ENCODE measurements at regions not wholly inside any gene's neighbourhood (a gene's known extent, or its start where the extent isn't known, plus 50 kb on each side); places are given as distances from the start of the nearest gene placed in this dataset.
A peak's percentile ranks its signal among the peaks of the same experiment; 100 is the strongest.

GRCh38 chr2:13006829-13007717, 290.3 kb downstream of the TRIB2 start:
- H3K23me2 ChIP-seq (ENCODE audit: low read depth, low read length), result no peaks in the 10 kb centered on the region
- H2BK5ac ChIP-seq (ENCODE audit: low read depth, low read length), result no peak overlapping the region
- H2BK20ac ChIP-seq (ENCODE audit: low read length), result no peak overlapping the region
- H4K5ac ChIP-seq (ENCODE audit: insufficient read length, low read depth, low read length), result no peak overlapping the region
- no peak overlapping the region for H2BK15ac ChIP-seq (ENCODE audit: low read length)
- H3K4me2 ChIP-seq (ENCODE audit: insufficient read depth in 1 of 2, low read depth in 2 of 2, low read length in 2 of 2), result no peak overlapping the region
- H3K23ac ChIP-seq (ENCODE audit: insufficient read length), result no peak overlapping the region
- DNase-seq (ENCODE audit: low read depth in 1 of 2, low spot score in 2 of 2), result peak; percentile 29 to 81
- H3K79me2 ChIP-seq (ENCODE audit: control insufficient read depth in 1 of 2, insufficient read depth in 2 of 2, low read length in 2 of 2), result no peaks in the 10 kb centered on the region
- H3K9ac ChIP-seq (replicated peaks in 1 of 4; ENCODE audit: extremely low read depth in 1 of 4, low read depth in 3 of 4, low read length in 3 of 4), result no peak overlapping the region
- ChIA-PET POLR2A (ENCODE audit: partially characterized antibody) (no interaction called here), CTCF (ENCODE audit: partially characterized antibody) (interaction anchor here (0.7 to 2.2 kb wide), 81 partner anchors 8 to 1229 kb away, joined by 3 to 22 read pairs (median 4); partner anchors contain the start of gene TRIB2)
- H3K56ac ChIP-seq (replicated peaks; ENCODE audit: insufficient read length, low read depth, low read length), result no peak overlapping the region
- H2AFZ ChIP-seq (ENCODE audit: low read length), result peak overlapping the region; percentile 68; the same call in 1 of the 2 replicates
- H3K4ac ChIP-seq (replicated peaks; ENCODE audit: insufficient read length, low read depth, low read length), result no peak overlapping the region
- no peak overlapping the region for H3K27ac ChIP-seq (ENCODE audit: low read depth, low read length)
- TF ChIP-seq TEAD4 (IDR thresholded peaks at IDR 0.05; ENCODE audit: low read depth, low read length), result no peak
- TF ChIP-seq, protein P1, sequence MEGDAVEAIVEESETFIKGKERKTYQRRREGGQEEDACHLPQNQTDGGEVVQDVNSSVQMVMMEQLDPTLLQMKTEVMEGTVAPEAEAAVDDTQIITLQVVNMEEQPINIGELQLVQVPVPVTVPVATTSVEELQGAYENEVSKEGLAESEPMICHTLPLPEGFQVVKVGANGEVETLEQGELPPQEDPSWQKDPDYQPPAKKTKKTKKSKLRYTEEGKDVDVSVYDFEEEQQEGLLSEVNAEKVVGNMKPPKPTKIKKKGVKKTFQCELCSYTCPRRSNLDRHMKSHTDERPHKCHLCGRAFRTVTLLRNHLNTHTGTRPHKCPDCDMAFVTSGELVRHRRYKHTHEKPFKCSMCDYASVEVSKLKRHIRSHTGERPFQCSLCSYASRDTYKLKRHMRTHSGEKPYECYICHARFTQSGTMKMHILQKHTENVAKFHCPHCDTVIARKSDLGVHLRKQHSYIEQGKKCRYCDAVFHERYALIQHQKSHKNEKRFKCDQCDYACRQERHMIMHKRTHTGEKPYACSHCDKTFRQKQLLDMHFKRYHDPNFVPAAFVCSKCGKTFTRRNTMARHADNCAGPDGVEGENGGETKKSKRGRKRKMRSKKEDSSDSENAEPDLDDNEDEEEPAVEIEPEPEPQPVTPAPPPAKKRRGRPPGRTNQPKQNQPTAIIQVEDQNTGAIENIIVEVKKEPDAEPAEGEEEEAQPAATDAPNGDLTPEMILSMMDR (IDR thresholded peaks at IDR 0.05; ENCODE audit: control extremely low read depth in 1 of 3, insufficient read depth in 1 of 3, low read depth in 1 of 3, low read length in 3 of 3), result peak; percentile 40 to 86 (median 75)
- TF ChIP-seq JUND (IDR thresholded peaks at IDR 0.05; ENCODE audit: low read length), result no peak
- peak; percentile 95 to 96 for TF ChIP-seq RAD21 (IDR thresholded peaks at IDR 0.05 in 1 of 2, conservative IDR thresholded peaks at IDR 0.05 in 1 of 2; ENCODE audit: low read depth in 2 of 2, low read length in 2 of 2)
- 0 out of 2 replicates have a peak, but pooled peaks have one; percentile 14 for TF ChIP-seq YY1 (IDR thresholded peaks at IDR 0.05; ENCODE audit: low read depth, low read length)
- H3K18ac ChIP-seq (ENCODE audit: extremely low read depth, low read length), result no peak overlapping the region
- no peak overlapping the region for H4K8ac ChIP-seq (ENCODE audit: extremely low read depth, insufficient read depth, low read length)
- H3K4me1 ChIP-seq (replicated peaks in 1 of 4; ENCODE audit: control insufficient read depth in 3 of 4, insufficient read depth in 4 of 4, low read length in 3 of 4), result peaks cover 0 to 5% (median 0%) of the 10 kb centered on the region in 4 experiments; a peak in 1 of 7 replicates
- no peaks in the 10 kb centered on the region for H3K9me3 ChIP-seq (ENCODE audit: insufficient read depth in 2 of 2, low read depth in 1 of 2, low read length in 1 of 2)
- H3K4me3 ChIP-seq (ENCODE audit: extremely low read depth in 1 of 4, insufficient read depth in 2 of 4, low read depth in 3 of 4, low read length in 4 of 4), result 0 out of 8 replicates have a peak overlapping the region, but pooled peaks of 1 of the 4 experiments have one; percentile 2
- H2AK5ac ChIP-seq (ENCODE audit: low read depth, low read length), result no peak overlapping the region
- no peaks in the 10 kb centered on the region for H4K20me1 ChIP-seq (replicated peaks in 1 of 2; ENCODE audit: control insufficient read depth in 1 of 2, insufficient read depth in 2 of 2, low read length in 2 of 2)
- FAIRE-seq, result peak; percentile 88
- H2BK12ac ChIP-seq (ENCODE audit: low read depth, low read length), result no peak overlapping the region
- no peaks in the 10 kb centered on the region for H3K79me1 ChIP-seq (ENCODE audit: low read depth, low read length)
- WGBS, 2 experiments (ENCODE audit: extremely low coverage in 1 of 2, insufficient coverage in 1 of 2, insufficient read length in 1 of 2, insufficient replicate concordance in 2 of 2, low coverage in 1 of 2, low lambda C conversion rate in 2 of 2, missing lambda C conversion rate in 1 of 2), result 57% methylated on average over 16 of the region's 16 CpGs; no CpG with 5 or more reads in 1 of the 2 experiments
- no peak overlapping the region for H3K14ac ChIP-seq (ENCODE audit: insufficient read length)
- H2BK120ac ChIP-seq (replicated peaks; ENCODE audit: low read depth, low read length), result no peak overlapping the region
- H3K27me3 ChIP-seq (replicated peaks in 1 of 4; ENCODE audit: control insufficient read depth in 3 of 4, extremely low read depth in 1 of 4, insufficient read depth in 3 of 4, low read length in 3 of 4), result no peaks in the 10 kb centered on the region
- no peak overlapping the region for H4K91ac ChIP-seq (replicated peaks; ENCODE audit: insufficient read length, low read length)
- H3K36me3 ChIP-seq (ENCODE audit: control insufficient read depth in 2 of 4, insufficient read depth in 4 of 4, low read length in 3 of 4), result no peaks in the 10 kb centered on the region

All from H1 (cell line).